SK-N-SH (cell line): ENCODE measurements at regions not wholly inside any gene's neighbourhood (a gene's known extent, or its start where the extent isn't known, plus 50 kb on each side); places are given as distances from the start of the nearest gene placed in this dataset.

ENCODE experiments used
- CHD2 ChIP-seq: fragments of 150-350 bp; IDR thresholded peaks from 2 replicates; pipeline ENCODE4 v1.6.1; 2018; ENCODE audit warnings: low read length; ENCODE audit not compliant: partially characterized antibody
- EP300 ChIP-seq, 2 experiments: IDR thresholded peaks; 2 replicates each; pipeline versions ENCODE4 v1.4.0 to v1.6.1; 2012; ENCODE audit warnings: borderline replicate concordance in 1 of 2, low read depth in 1 of 2, low read length in 1 of 2
- EZH2phosphoT487 ChIP-seq: fragments of 200-600 bp; sonication (generic); IDR thresholded peaks from 2 replicates; pipeline ENCODE4 v1.6.1; 2017; ENCODE audit warnings: low read depth, mixed run types, mild to moderate bottlenecking, antibody characterized with exemption, moderate library complexity, borderline replicate concordance
- JUND ChIP-seq: IDR thresholded peaks from 2 replicates; pipeline ENCODE4 v1.4.0; 2012
- MXI1 ChIP-seq: IDR thresholded peaks from 2 replicates; pipeline ENCODE4 v1.6.1; 2012; ENCODE audit warnings: mild to moderate bottlenecking, low read depth, low read length, improper control_type of control experiment
- POLR2AphosphoS5 ChIP-seq: IDR thresholded peaks from 2 replicates; pipeline ENCODE4 v1.6.1; 2012; ENCODE audit warnings: low read depth, low read length
- RCOR1 ChIP-seq: fragments of 150-350 bp; IDR thresholded peaks from 2 replicates; pipeline ENCODE4 v1.6.1; 2017; ENCODE audit warnings: antibody characterized with exemption, low read length
- TAF1 ChIP-seq: IDR thresholded peaks from 2 replicates; pipeline ENCODE4 v1.6.1; 2012; ENCODE audit warnings: low read depth, mild to moderate bottlenecking, low read length, moderate library complexity, borderline replicate concordance
- TF ChIP-seq, protein P1 (sequence below): fragments of 200-600 bp; sonication (generic); IDR thresholded peaks from 2 replicates; pipeline ENCODE4 v1.6.1; 2017; ENCODE audit warnings: antibody characterized with exemption, mild to moderate bottlenecking, moderate library complexity
- TF ChIP-seq, protein P2 (sequence below): IDR thresholded peaks from 2 replicates; pipeline ENCODE4 v1.4.0; 2012; ENCODE audit warnings: low read depth
- TF ChIP-seq, protein P3 (sequence below): IDR thresholded peaks from 2 replicates; pipeline ENCODE4 v1.6.1; 2012; ENCODE audit warnings: mild to moderate bottlenecking, low read depth, low read length, moderate library complexity
- TF ChIP-seq, protein P4 (sequence below): fragments of 150-350 bp; IDR thresholded peaks from 2 replicates; pipeline ENCODE4 v1.6.1; 2017; ENCODE audit warnings: antibody characterized with exemption, low read length, low read depth, borderline replicate concordance

DNA sequence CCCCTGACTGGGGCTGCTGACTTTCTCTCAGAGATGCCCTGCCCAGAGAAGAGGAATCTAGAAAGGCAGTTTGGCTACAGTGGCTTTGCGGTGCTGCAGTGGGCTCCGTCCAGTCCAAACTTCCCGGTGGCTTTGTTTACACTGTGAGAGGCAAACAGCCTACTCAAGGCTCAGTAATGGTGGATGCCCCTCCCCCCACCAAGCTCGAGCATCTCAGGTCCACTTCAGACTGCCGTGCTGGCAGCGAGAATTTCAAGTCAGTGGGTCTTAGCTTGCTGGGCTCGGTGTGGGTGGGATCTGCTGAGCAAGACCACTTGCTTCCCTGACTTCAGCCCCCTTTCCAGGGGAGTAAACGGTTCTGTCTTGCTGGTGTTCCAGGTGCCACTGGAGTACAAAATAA lies 734.5 kb upstream of the LRRN3 start:
- TF ChIP-seq EZH2phosphoT487 (no peak), MXI1 (no peak), JUND (no peak), RCOR1 (no peak), TAF1 (no peak), EP300 (IDR thresholded peaks at IDR 0.05; ENCODE audit: borderline replicate concordance in 1 of 2, low read depth in 1 of 2, low read length in 1 of 2) (no peak), CHD2 (no peak), POLR2AphosphoS5 (no peak)
- TF ChIP-seq, protein P1, sequence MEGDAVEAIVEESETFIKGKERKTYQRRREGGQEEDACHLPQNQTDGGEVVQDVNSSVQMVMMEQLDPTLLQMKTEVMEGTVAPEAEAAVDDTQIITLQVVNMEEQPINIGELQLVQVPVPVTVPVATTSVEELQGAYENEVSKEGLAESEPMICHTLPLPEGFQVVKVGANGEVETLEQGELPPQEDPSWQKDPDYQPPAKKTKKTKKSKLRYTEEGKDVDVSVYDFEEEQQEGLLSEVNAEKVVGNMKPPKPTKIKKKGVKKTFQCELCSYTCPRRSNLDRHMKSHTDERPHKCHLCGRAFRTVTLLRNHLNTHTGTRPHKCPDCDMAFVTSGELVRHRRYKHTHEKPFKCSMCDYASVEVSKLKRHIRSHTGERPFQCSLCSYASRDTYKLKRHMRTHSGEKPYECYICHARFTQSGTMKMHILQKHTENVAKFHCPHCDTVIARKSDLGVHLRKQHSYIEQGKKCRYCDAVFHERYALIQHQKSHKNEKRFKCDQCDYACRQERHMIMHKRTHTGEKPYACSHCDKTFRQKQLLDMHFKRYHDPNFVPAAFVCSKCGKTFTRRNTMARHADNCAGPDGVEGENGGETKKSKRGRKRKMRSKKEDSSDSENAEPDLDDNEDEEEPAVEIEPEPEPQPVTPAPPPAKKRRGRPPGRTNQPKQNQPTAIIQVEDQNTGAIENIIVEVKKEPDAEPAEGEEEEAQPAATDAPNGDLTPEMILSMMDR: no peak
- TF ChIP-seq, protein P2, sequence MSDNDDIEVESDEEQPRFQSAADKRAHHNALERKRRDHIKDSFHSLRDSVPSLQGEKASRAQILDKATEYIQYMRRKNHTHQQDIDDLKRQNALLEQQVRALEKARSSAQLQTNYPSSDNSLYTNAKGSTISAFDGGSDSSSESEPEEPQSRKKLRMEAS: no peak
- TF ChIP-seq, protein P3, sequence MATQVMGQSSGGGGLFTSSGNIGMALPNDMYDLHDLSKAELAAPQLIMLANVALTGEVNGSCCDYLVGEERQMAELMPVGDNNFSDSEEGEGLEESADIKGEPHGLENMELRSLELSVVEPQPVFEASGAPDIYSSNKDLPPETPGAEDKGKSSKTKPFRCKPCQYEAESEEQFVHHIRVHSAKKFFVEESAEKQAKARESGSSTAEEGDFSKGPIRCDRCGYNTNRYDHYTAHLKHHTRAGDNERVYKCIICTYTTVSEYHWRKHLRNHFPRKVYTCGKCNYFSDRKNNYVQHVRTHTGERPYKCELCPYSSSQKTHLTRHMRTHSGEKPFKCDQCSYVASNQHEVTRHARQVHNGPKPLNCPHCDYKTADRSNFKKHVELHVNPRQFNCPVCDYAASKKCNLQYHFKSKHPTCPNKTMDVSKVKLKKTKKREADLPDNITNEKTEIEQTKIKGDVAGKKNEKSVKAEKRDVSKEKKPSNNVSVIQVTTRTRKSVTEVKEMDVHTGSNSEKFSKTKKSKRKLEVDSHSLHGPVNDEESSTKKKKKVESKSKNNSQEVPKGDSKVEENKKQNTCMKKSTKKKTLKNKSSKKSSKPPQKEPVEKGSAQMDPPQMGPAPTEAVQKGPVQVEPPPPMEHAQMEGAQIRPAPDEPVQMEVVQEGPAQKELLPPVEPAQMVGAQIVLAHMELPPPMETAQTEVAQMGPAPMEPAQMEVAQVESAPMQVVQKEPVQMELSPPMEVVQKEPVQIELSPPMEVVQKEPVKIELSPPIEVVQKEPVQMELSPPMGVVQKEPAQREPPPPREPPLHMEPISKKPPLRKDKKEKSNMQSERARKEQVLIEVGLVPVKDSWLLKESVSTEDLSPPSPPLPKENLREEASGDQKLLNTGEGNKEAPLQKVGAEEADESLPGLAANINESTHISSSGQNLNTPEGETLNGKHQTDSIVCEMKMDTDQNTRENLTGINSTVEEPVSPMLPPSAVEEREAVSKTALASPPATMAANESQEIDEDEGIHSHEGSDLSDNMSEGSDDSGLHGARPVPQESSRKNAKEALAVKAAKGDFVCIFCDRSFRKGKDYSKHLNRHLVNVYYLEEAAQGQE: no peak
- TF ChIP-seq, protein P4, sequence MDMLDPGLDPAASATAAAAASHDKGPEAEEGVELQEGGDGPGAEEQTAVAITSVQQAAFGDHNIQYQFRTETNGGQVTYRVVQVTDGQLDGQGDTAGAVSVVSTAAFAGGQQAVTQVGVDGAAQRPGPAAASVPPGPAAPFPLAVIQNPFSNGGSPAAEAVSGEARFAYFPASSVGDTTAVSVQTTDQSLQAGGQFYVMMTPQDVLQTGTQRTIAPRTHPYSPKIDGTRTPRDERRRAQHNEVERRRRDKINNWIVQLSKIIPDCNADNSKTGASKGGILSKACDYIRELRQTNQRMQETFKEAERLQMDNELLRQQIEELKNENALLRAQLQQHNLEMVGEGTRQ: no peak
